ENCODE measurements at regions not wholly inside any gene's neighbourhood (a gene's known extent, or its start where the extent isn't known, plus 50 kb on each side); places are given as distances from the start of the nearest gene placed in this dataset.

DNA sequence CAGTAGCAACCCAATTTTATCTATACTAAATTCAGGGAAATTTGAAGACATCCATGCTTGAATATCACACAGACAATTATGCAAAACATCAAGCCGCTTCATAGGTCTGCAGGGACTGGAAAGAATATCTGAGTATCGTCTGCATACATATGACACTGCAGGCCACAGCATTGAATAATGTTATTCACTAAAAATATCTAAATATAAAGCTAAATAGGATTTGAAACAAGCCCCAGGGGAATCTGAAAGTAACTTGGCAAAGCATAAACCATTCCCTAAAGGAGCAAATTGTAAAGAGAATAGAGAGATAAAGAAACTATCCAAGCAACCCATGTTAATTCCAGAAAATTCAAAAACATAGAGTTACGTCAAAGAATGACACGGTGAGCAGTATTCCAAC, 1251.0 kb downstream of the PCDH17 start:
- no peaks in the 10 kb centered on the region for H3K27me3 ChIP-seq (replicated peaks; ENCODE audit: insufficient read depth, low read length)
- no peak overlapping the region for H3K4me2 ChIP-seq (ENCODE audit: low read depth, low read length)
- H3K27ac ChIP-seq (ENCODE audit: low read length): no peak overlapping the region
- H3K79me2 ChIP-seq (ENCODE audit: low read length): no peaks in the 10 kb centered on the region
- H3K9me3 ChIP-seq (replicated peaks; ENCODE audit: insufficient read depth, low read length): no peaks in the 10 kb centered on the region
- TF ChIP-seq EZH2phosphoT487 (IDR thresholded peaks at IDR 0.05; ENCODE audit: low read length): no peak
- TF ChIP-seq EZH2 (optimal IDR thresholded peaks at IDR 0.05; ENCODE audit: low read depth, low read length): no peak
- TF ChIP-seq, protein P1, sequence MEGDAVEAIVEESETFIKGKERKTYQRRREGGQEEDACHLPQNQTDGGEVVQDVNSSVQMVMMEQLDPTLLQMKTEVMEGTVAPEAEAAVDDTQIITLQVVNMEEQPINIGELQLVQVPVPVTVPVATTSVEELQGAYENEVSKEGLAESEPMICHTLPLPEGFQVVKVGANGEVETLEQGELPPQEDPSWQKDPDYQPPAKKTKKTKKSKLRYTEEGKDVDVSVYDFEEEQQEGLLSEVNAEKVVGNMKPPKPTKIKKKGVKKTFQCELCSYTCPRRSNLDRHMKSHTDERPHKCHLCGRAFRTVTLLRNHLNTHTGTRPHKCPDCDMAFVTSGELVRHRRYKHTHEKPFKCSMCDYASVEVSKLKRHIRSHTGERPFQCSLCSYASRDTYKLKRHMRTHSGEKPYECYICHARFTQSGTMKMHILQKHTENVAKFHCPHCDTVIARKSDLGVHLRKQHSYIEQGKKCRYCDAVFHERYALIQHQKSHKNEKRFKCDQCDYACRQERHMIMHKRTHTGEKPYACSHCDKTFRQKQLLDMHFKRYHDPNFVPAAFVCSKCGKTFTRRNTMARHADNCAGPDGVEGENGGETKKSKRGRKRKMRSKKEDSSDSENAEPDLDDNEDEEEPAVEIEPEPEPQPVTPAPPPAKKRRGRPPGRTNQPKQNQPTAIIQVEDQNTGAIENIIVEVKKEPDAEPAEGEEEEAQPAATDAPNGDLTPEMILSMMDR (IDR thresholded peaks at IDR 0.05; ENCODE audit: low read length): no peak
- H3K4me3 ChIP-seq (ENCODE audit: low read length): no peak overlapping the region
- H3K9ac ChIP-seq (ENCODE audit: low read length): no peak overlapping the region
- H3K36me3 ChIP-seq (replicated peaks; ENCODE audit: insufficient read depth, low read length): no peaks in the 10 kb centered on the region
- H2AFZ ChIP-seq (ENCODE audit: low read length): no peak overlapping the region
- no peaks in the 10 kb centered on the region for H3K9me2 ChIP-seq (replicated peaks; ENCODE audit: insufficient read depth, low read length)
- H4K20me1 ChIP-seq (ENCODE audit: insufficient read depth, low read length): no peaks in the 10 kb centered on the region
- no peaks in the 10 kb centered on the region for H3K4me1 ChIP-seq (ENCODE audit: low read length)
- no peaks in the 10 kb centered on the region for H3F3A ChIP-seq (ENCODE audit: insufficient read depth, low read length)
- no peak for DNase-seq

DNA sequence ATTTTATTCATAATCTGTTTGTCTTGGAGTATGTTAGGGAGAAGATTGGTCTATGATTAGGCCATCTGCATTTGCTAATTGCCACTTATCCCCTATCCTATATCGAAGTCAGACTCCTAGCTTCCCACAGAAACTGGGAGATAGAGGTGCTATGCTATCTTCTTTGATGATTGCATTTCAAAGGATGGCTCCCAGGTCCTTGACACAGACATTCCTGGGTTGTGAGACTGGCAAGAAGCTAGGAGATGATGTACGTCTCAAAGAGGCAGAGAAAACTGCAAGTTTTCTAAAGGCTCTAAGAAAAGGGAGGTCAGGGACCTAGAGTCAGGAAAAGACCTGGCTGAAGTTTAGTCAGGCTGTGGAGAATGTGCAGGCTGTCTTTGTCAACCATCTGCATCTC, 1251.9 kb downstream of the PCDH17 start:
- Histone ChIP-seq H3K79me2 (ENCODE audit: low read length) (no peaks in the 10 kb centered on the region), H3K9me3 (replicated peaks; ENCODE audit: insufficient read depth, low read length) (no peaks in the 10 kb centered on the region), H3K36me3 (replicated peaks; ENCODE audit: insufficient read depth, low read length) (no peaks in the 10 kb centered on the region), H3K4me1 (ENCODE audit: low read length) (no peaks in the 10 kb centered on the region), H3F3A (ENCODE audit: insufficient read depth, low read length) (no peaks in the 10 kb centered on the region), H3K4me3 (ENCODE audit: low read length) (no peak overlapping the region), H3K27ac (ENCODE audit: low read length) (no peak overlapping the region), H3K4me2 (ENCODE audit: low read depth, low read length) (no peak overlapping the region), H3K9me2 (replicated peaks; ENCODE audit: insufficient read depth, low read length) (no peaks in the 10 kb centered on the region), H3K27me3 (replicated peaks; ENCODE audit: insufficient read depth, low read length) (no peaks in the 10 kb centered on the region), H4K20me1 (ENCODE audit: insufficient read depth, low read length) (no peaks in the 10 kb centered on the region), H2AFZ (ENCODE audit: low read length) (no peak overlapping the region), H3K9ac (ENCODE audit: low read length) (no peak overlapping the region)
- TF ChIP-seq, protein P1 (IDR thresholded peaks at IDR 0.05; ENCODE audit: low read length): no peak
- TF ChIP-seq EZH2phosphoT487 (IDR thresholded peaks at IDR 0.05; ENCODE audit: low read length) (no peak), EZH2 (optimal IDR thresholded peaks at IDR 0.05; ENCODE audit: low read depth, low read length) (no peak)
- no peak for DNase-seq

DNA sequence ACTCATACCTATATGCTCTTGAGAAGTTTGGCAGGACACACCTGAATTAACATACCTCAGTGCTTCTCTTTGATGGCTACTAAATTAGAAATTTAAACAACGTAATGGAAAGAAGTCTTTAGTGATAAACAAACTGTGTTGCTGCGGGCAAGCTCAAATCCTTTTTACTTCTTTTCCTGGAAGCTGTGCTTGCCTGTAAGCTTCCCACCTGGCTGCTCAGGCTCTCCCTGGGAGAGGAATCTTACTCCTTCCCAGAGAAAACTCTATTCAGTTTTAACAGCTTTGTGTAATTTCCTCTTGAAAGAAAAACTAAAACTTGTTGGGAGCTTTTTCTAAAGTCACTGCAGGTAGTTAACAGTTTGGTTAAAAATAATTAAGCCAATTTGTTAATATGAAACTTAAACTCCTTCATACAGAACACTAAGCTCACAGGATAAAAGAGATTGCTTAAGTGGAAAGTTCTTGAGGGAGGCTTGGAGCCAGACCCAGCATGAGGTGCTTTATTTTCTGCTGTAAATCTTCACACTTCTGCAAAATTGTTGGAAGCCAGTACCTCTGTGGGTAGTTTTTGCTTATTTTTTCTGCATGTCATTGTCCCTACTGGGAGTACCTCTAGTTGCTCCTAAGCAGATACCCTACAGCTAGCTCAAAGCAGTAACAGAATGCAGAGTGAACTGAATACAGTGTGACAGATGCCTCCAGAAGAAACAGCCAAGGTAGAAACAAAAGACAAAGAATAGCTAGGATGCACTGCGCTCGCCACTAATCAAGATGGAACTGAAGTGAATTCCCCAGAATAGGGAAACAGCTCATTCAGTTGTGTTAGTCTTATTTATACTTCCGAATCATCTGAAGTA, 1253.0 kb downstream of the PCDH17 start:
- Histone ChIP-seq H3K9ac (ENCODE audit: low read length) (no peak overlapping the region), H3K9me3 (replicated peaks; ENCODE audit: insufficient read depth, low read length) (no peaks in the 10 kb centered on the region), H4K20me1 (ENCODE audit: insufficient read depth, low read length) (no peaks in the 10 kb centered on the region), H3F3A (ENCODE audit: insufficient read depth, low read length) (no peaks in the 10 kb centered on the region), H3K4me2 (ENCODE audit: low read depth, low read length) (no peak overlapping the region), H3K4me3 (ENCODE audit: low read length) (no peak overlapping the region), H3K36me3 (replicated peaks; ENCODE audit: insufficient read depth, low read length) (no peaks in the 10 kb centered on the region), H3K27ac (ENCODE audit: low read length) (no peak overlapping the region), H3K4me1 (ENCODE audit: low read length) (no peaks in the 10 kb centered on the region), H2AFZ (ENCODE audit: low read length) (no peak overlapping the region), H3K27me3 (replicated peaks; ENCODE audit: insufficient read depth, low read length) (no peaks in the 10 kb centered on the region), H3K9me2 (replicated peaks; ENCODE audit: insufficient read depth, low read length) (no peaks in the 10 kb centered on the region), H3K79me2 (ENCODE audit: low read length) (no peaks in the 10 kb centered on the region)
- TF ChIP-seq EZH2phosphoT487 (IDR thresholded peaks at IDR 0.05; ENCODE audit: low read length): no peak
- TF ChIP-seq, protein P1 (IDR thresholded peaks at IDR 0.05; ENCODE audit: low read length): no peak
- TF ChIP-seq EZH2 (optimal IDR thresholded peaks at IDR 0.05; ENCODE audit: low read depth, low read length): no peak
- no peak for DNase-seq
